ENCODE measurements at regions not wholly inside any gene's neighbourhood (a gene's known extent, or its start where the extent isn't known, plus 50 kb on each side); places are given as distances from the start of the nearest gene placed in this dataset.

GRCh38 chr16:17027488-17028129 lies 443.2 kb downstream of the XYLT1 start:
- Mint-ChIP-seq H3K4me1 (peaks cover 8% of the 10 kb centered on the region), H3K36me3 (no peaks in the 10 kb centered on the region), H3K4me3 (no peak overlapping the region), H3K27me3 (ENCODE audit: insufficient read depth, low read depth) (peaks cover 5% of the 10 kb centered on the region), H3K9me3 (peaks cover 4% of the 10 kb centered on the region), H3K27ac (no peak overlapping the region)
- Histone ChIP-seq H3K4me3 (no peak overlapping the region), H3K27ac (no peak overlapping the region), H3K4me1 (peaks cover 12% of the 10 kb centered on the region), H2AFZ (replicated peaks) (no peak overlapping the region), H3K4me2 (no peak overlapping the region), H3K9ac (no peak overlapping the region), H3K27me3 (no peaks in the 10 kb centered on the region), H3K79me2 (ENCODE audit: low read depth) (no peaks in the 10 kb centered on the region), H3F3A (ENCODE audit: low read depth) (peaks cover 2% of the 10 kb centered on the region), H4K20me1 (ENCODE audit: low read depth) (no peaks in the 10 kb centered on the region), H3K9me3 (ENCODE audit: low read depth) (no peaks in the 10 kb centered on the region), H3K36me3 (no peaks in the 10 kb centered on the region)
- DNase-seq (ENCODE audit: low spot score) = no peak
- TF ChIP-seq EZH2phosphoT487 (IDR thresholded peaks at IDR 0.05) = no peak
- TF ChIP-seq, protein P1, sequence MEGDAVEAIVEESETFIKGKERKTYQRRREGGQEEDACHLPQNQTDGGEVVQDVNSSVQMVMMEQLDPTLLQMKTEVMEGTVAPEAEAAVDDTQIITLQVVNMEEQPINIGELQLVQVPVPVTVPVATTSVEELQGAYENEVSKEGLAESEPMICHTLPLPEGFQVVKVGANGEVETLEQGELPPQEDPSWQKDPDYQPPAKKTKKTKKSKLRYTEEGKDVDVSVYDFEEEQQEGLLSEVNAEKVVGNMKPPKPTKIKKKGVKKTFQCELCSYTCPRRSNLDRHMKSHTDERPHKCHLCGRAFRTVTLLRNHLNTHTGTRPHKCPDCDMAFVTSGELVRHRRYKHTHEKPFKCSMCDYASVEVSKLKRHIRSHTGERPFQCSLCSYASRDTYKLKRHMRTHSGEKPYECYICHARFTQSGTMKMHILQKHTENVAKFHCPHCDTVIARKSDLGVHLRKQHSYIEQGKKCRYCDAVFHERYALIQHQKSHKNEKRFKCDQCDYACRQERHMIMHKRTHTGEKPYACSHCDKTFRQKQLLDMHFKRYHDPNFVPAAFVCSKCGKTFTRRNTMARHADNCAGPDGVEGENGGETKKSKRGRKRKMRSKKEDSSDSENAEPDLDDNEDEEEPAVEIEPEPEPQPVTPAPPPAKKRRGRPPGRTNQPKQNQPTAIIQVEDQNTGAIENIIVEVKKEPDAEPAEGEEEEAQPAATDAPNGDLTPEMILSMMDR (IDR thresholded peaks at IDR 0.05) = no peak
- no peak for TF ChIP-seq EZH2 (IDR thresholded peaks at IDR 0.05)

- Mint-ChIP-seq H3K36me3 (no peaks in the 10 kb centered on the region), H3K27ac (no peak overlapping the region), H3K4me3 (no peak overlapping the region), H3K9me3 (peaks cover 4% of the 10 kb centered on the region), H3K4me1 (no peaks in the 10 kb centered on the region), H3K27me3 (ENCODE audit: insufficient read depth, low read depth) (peaks cover 2% of the 10 kb centered on the region)
- Histone ChIP-seq H3K9me3 (ENCODE audit: low read depth) (no peaks in the 10 kb centered on the region), H3K4me1 (no peaks in the 10 kb centered on the region), H4K20me1 (ENCODE audit: low read depth) (no peaks in the 10 kb centered on the region), H3K27ac (no peak overlapping the region), H3K79me2 (ENCODE audit: low read depth) (no peaks in the 10 kb centered on the region), H3K4me2 (no peak overlapping the region), H3K27me3 (no peaks in the 10 kb centered on the region), H2AFZ (replicated peaks) (no peak overlapping the region), H3K9ac (no peak overlapping the region), H3K4me3 (no peak overlapping the region), H3K36me3 (no peaks in the 10 kb centered on the region), H3F3A (ENCODE audit: low read depth) (no peaks in the 10 kb centered on the region)
- no peak for DNase-seq (ENCODE audit: low spot score)
- TF ChIP-seq EZH2phosphoT487 (IDR thresholded peaks at IDR 0.05) = no peak
- TF ChIP-seq, protein P1 (IDR thresholded peaks at IDR 0.05) = no peak
- TF ChIP-seq EZH2 (IDR thresholded peaks at IDR 0.05) = no peak
These were observed 441.0 kb downstream of the XYLT1 start for GRCh38 chr16:17029602-17030350.

DNA sequence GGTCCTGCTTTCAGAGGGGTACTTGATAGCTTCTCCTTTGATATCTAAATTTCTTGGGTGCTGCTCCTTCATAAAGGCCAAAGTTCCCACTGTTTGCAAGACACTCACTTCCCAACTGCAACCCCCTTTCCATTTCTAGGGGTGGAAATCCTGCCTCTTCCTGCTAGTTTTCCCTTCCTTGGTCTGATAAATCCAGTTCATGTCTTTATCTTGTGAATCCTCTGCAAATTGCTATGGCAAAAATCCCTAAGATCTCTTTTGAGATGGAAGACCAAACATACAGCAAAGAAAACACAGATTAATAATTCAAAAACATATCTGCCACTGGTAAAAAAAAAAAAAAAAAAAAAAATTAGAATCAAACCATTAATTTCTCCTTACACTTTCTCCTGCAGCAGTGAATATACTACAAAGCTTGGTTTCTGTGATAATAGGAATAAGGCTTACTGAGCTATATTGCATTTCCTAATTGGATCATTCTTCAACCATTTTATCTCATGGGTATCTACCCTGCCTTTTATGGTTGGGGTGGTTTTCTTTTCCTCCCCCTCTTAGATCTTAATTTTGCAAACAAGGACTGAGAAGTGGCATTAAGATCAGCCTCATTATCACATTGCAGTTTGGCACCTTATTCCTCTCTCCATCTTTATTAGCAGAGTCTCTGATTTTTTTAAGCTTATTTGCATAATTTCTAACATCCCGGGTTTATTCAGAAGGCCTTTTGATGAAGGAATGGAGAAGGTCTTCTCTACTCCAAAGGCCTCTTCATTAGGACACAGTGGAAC lies 439.1 kb downstream of the XYLT1 start:
- Histone ChIP-seq H3K27me3 (no peaks in the 10 kb centered on the region), H3K9ac (no peak overlapping the region), H3K4me3 (no peak overlapping the region), H3K79me2 (ENCODE audit: low read depth) (no peaks in the 10 kb centered on the region), H3K9me3 (ENCODE audit: low read depth) (no peaks in the 10 kb centered on the region), H3K4me2 (no peak overlapping the region), H4K20me1 (ENCODE audit: low read depth) (no peaks in the 10 kb centered on the region), H3K27ac (no peak overlapping the region), H2AFZ (replicated peaks) (no peak overlapping the region), H3K36me3 (no peaks in the 10 kb centered on the region), H3K4me1 (no peaks in the 10 kb centered on the region), H3F3A (ENCODE audit: low read depth) (no peaks in the 10 kb centered on the region)
- H3K4me1 Mint-ChIP-seq = no peaks in the 10 kb centered on the region
- DNase-seq (ENCODE audit: low spot score) = no peak
- H3K9me3 Mint-ChIP-seq = peaks cover 4% of the 10 kb centered on the region
- TF ChIP-seq EZH2 (IDR thresholded peaks at IDR 0.05) = no peak
- TF ChIP-seq, protein P1 (IDR thresholded peaks at IDR 0.05) = no peak
- no peak for TF ChIP-seq EZH2phosphoT487 (IDR thresholded peaks at IDR 0.05)
- no peak overlapping the region for H3K27ac Mint-ChIP-seq
- no peak overlapping the region for H3K4me3 Mint-ChIP-seq
- no peaks in the 10 kb centered on the region for H3K36me3 Mint-ChIP-seq
- peaks cover 2% of the 10 kb centered on the region for H3K27me3 Mint-ChIP-seq (ENCODE audit: insufficient read depth, low read depth)

All from neural progenitor cell (in vitro differentiated cells).